Vagina (tissue), 2 donors: ENCODE measurements at regions not wholly inside any gene's neighbourhood (a gene's known extent, or its start where the extent isn't known, plus 50 kb on each side); places are given as distances from the start of the nearest gene placed in this dataset.

Source experiments
- CTCF ChIP-seq, 3 experiments: fragments of 450-650 bp in 2 of 3; fragments of 200-600 bp in 1 of 3; sonication (generic) in 1 of 3; IDR thresholded peaks; one replicate each; pipeline ENCODE4 v1.5.1; 2017 to 2019; ENCODE audit warnings: antibody characterized with exemption in 3 of 3, mild to moderate bottlenecking in 2 of 3, moderate library complexity in 2 of 3
- POLR2A ChIP-seq, 2 donors: fragments of 450-650 bp; IDR thresholded peaks; one replicate each; pipeline ENCODE4 v1.6.1; 2017; ENCODE audit warnings: antibody characterized with exemption in 2 of 2, mild to moderate bottlenecking in 2 of 2, moderate library complexity in 2 of 2
- POLR2AphosphoS5 ChIP-seq, 2 donors: sonication (generic); formaldehyde crosslinking; IDR thresholded peaks; one replicate each; pipeline ENCODE4 v1.9.0; 2017; ENCODE audit warnings: antibody characterized with exemption in 2 of 2, mild to moderate bottlenecking in 2 of 2, low read depth in 1 of 2; ENCODE audit not compliant: insufficient read depth in 1 of 2

- TF ChIP-seq CTCF (IDR thresholded peaks at IDR 0.05) (no peak), POLR2A (IDR thresholded peaks at IDR 0.05) (no peak), POLR2AphosphoS5 (IDR thresholded peaks at IDR 0.05; ENCODE audit: insufficient read depth in 1 of 2, low read depth in 1 of 2) (peak; percentile 56 to 63)
These were observed 89.7 kb upstream of the STEAP1B start for GRCh38 chr7:22589641-22590201.
